ENCODE measurements at regions not wholly inside any gene's neighbourhood (a gene's known extent, or its start where the extent isn't known, plus 50 kb on each side); places are given as distances from the start of the nearest gene placed in this dataset.

GRCh38 chr18:10166164-10166807 lies 252.5 kb downstream of the VAPA start:
- Mint-ChIP-seq H3K4me1 (ENCODE audit: low read depth) (peaks cover 17% of the 10 kb centered on the region), H3K4me3 (no peak overlapping the region), H3K27ac (no peak overlapping the region), H3K36me3 (ENCODE audit: low read depth) (no peaks in the 10 kb centered on the region), H3K9me3 (no peaks in the 10 kb centered on the region), H3K27me3 (ENCODE audit: insufficient read depth) (peaks cover 3% of the 10 kb centered on the region)
- no peak for DNase-seq
- TF ChIP-seq CTCF (IDR thresholded peaks at IDR 0.05): no peak

GRCh38 chr18:10167759-10168158 lies 253.9 kb downstream of the VAPA start:
- DNase-seq: no peak
- H3K27me3 Mint-ChIP-seq (ENCODE audit: insufficient read depth): peaks cover 3% of the 10 kb centered on the region
- H3K36me3 Mint-ChIP-seq (ENCODE audit: low read depth): no peaks in the 10 kb centered on the region
- no peak for TF ChIP-seq CTCF (IDR thresholded peaks at IDR 0.05)
- H3K4me3 Mint-ChIP-seq: no peak overlapping the region
- H3K27ac Mint-ChIP-seq: no peak overlapping the region
- H3K9me3 Mint-ChIP-seq: no peaks in the 10 kb centered on the region
- H3K4me1 Mint-ChIP-seq (ENCODE audit: low read depth): peaks cover 17% of the 10 kb centered on the region

GRCh38 chr18:10168477-10168876 lies 254.7 kb downstream of the VAPA start:
- no peaks in the 10 kb centered on the region for H3K9me3 Mint-ChIP-seq
- TF ChIP-seq CTCF (IDR thresholded peaks at IDR 0.05): no peak
- no peak overlapping the region for H3K4me3 Mint-ChIP-seq
- no peaks in the 10 kb centered on the region for H3K36me3 Mint-ChIP-seq (ENCODE audit: low read depth)
- peaks cover 3% of the 10 kb centered on the region for H3K27me3 Mint-ChIP-seq (ENCODE audit: insufficient read depth)
- H3K27ac Mint-ChIP-seq: no peak overlapping the region
- peaks cover 17% of the 10 kb centered on the region for H3K4me1 Mint-ChIP-seq (ENCODE audit: low read depth)
- no peak for DNase-seq

- Mint-ChIP-seq H3K4me1 (ENCODE audit: low read depth) (peaks cover 20% of the 10 kb centered on the region), H3K36me3 (ENCODE audit: low read depth) (no peaks in the 10 kb centered on the region), H3K4me3 (no peak overlapping the region), H3K9me3 (no peaks in the 10 kb centered on the region), H3K27ac (no peak overlapping the region), H3K27me3 (ENCODE audit: insufficient read depth) (peaks cover 3% of the 10 kb centered on the region)
- no peak for TF ChIP-seq CTCF (IDR thresholded peaks at IDR 0.05)
- peak; percentile 60 for DNase-seq
Observed at GRCh38 chr18:10169064-10169562, 255.3 kb downstream of the VAPA start.

GRCh38 chr18:10169814-10170213 lies 256.0 kb downstream of the VAPA start:
- H3K4me3 Mint-ChIP-seq: no peak overlapping the region
- H3K27me3 Mint-ChIP-seq (ENCODE audit: insufficient read depth): peaks cover 3% of the 10 kb centered on the region
- no peaks in the 10 kb centered on the region for H3K36me3 Mint-ChIP-seq (ENCODE audit: low read depth)
- H3K9me3 Mint-ChIP-seq: no peaks in the 10 kb centered on the region
- DNase-seq: no peak
- H3K27ac Mint-ChIP-seq: no peak overlapping the region
- peaks cover 23% of the 10 kb centered on the region for H3K4me1 Mint-ChIP-seq (ENCODE audit: low read depth)
- TF ChIP-seq CTCF (IDR thresholded peaks at IDR 0.05): no peak
